K562 (cell line): ENCODE measurements at regions not wholly inside any gene's neighbourhood (a gene's known extent, or its start where the extent isn't known, plus 50 kb on each side); places are given as distances from the start of the nearest gene placed in this dataset.

ENCODE experiments used
- ATAC-seq: fragments of 200-7000 bp; cut with Tn5 transposase; 3 replicates; pipeline ENCODE4 v1.9.1; 2020; ENCODE audit warnings: moderate library complexity
- BruUV-seq: library from RNA; stranded (reverse); fragments of 400-500 nt; replicated peaks from 2 replicates; lab custom pipeline; 2021; lab: Mats Ljungman, UMichigan
- CTCF ChIA-PET: fragments of 300-600 bp; formaldehyde crosslinking; extraction: SDS; loops from one replicate; lab custom pipeline; 2021; ENCODE audit warnings: low intra/inter-chr PET ratio; lab: Yijun Ruan, JAX
- POLR2A ChIA-PET: fragments of 300-600, 350-650 bp; sonication (Branson Sonifier 250); formaldehyde crosslinking; extraction: SDS; loops from one replicate; lab custom pipeline; 2021; ENCODE audit warnings: antibody characterized with exemption, inconsistent platforms; lab: Yijun Ruan, JAX
- DNase-seq, 4 experiments: peaks; one replicate each; pipeline versions ENCODE4 v3.0.0 to v3.0.0-alpha.2; 2011 to 2018; ENCODE audit warnings: low spot score in 3 of 4, mixed read lengths in 3 of 4; ENCODE audit errors: extremely low read depth in 1 of 4
- FAIRE-seq: peaks from 2 replicates; lab custom pipeline; 2011; peaks lifted over from hg19 to GRCh38; lab: Jason Lieb, UNC
- H2AFZ ChIP-seq: 2 replicates; pipeline ENCODE4 v1.6.0; 2011; ENCODE audit warnings: low read depth, low read length, control low read depth, inconsistent platforms
- H3K27ac ChIP-seq: fragments of 200-600 bp; 3 replicates; pipeline ENCODE4 v1.8.0; 2011; ENCODE audit warnings: low read depth, mild to moderate bottlenecking, control low read depth, inconsistent platforms, low read length, moderate library complexity, mixed read lengths; ENCODE audit errors: extremely low read depth
- H3K27me3 ChIP-seq, 2 experiments: fragments of 300-600 bp in 1 of 2; 2 replicates in 1 of 2; 3 replicates in 1 of 2; pipeline versions ENCODE4 v1.6.0 to v1.8.0; 2011; ENCODE audit warnings: inconsistent platforms in 2 of 2, low read length in 2 of 2, mild to moderate bottlenecking in 1 of 2, mixed read lengths in 1 of 2, moderate library complexity in 1 of 2; ENCODE audit not compliant: control insufficient read depth in 2 of 2, insufficient read depth in 2 of 2
- H3K36me3 ChIP-seq: fragments of 300-600 bp; 3 replicates; pipeline ENCODE4 v1.8.0; 2011; ENCODE audit warnings: mild to moderate bottlenecking, low read length, inconsistent platforms; ENCODE audit not compliant: control insufficient read depth, insufficient read depth
- H3K4me1 ChIP-seq, 2 experiments: fragments of 200-600 bp in 1 of 2; replicated peaks in 1 of 2; 2 replicates in 1 of 2; 3 replicates in 1 of 2; pipeline versions ENCODE4 v1.5.1 to v1.8.0; 2011; ENCODE audit warnings: inconsistent platforms in 2 of 2, low read length in 2 of 2, mild to moderate bottlenecking in 1 of 2, mixed read lengths in 1 of 2, moderate library complexity in 1 of 2; ENCODE audit not compliant: control insufficient read depth in 2 of 2, insufficient read depth in 2 of 2
- H3K4me2 ChIP-seq: 2 replicates; pipeline ENCODE4 v1.6.1; 2011; ENCODE audit warnings: low read length, control low read depth, inconsistent platforms, mixed read lengths; ENCODE audit not compliant: insufficient read depth
- H3K4me3 ChIP-seq: fragments of 200-600 bp; sonication (generic), shearing (Covaris generic); 2 replicates; pipeline ENCODE4 v1.5.1; 2016; ENCODE audit warnings: control low read depth, inconsistent platforms
- H3K79me2 ChIP-seq: fragments of 200-600 bp; 3 replicates; pipeline ENCODE4 v1.8.0; 2011; ENCODE audit warnings: low read length, inconsistent platforms; ENCODE audit not compliant: control insufficient read depth, insufficient read depth
- H3K9ac ChIP-seq, 2 experiments: 2 replicates each; pipeline versions ENCODE4 v1.6.0 to v1.6.1; 2011; ENCODE audit warnings: low read depth in 2 of 2, low read length in 2 of 2, control low read depth in 1 of 2, inconsistent platforms in 1 of 2, mild to moderate bottlenecking in 1 of 2, mixed read lengths in 1 of 2; ENCODE audit not compliant: insufficient read depth in 1 of 2
- H3K9me1 ChIP-seq: one replicate; pipeline ENCODE4 v1.6.0; 2011; ENCODE audit warnings: inconsistent platforms, mild to moderate bottlenecking, low read length, moderate library complexity; ENCODE audit not compliant: control insufficient read depth, insufficient read depth
- H3K9me3 ChIP-seq: replicated peaks from 2 replicates; pipeline ENCODE4 v1.5.1; 2011; ENCODE audit warnings: low read depth, low read length, inconsistent platforms; ENCODE audit not compliant: control insufficient read depth, insufficient read depth
- H4K20me1 ChIP-seq: replicated peaks from 2 replicates; pipeline ENCODE4 v1.6.1; 2011; ENCODE audit warnings: low read length, inconsistent platforms, mixed read lengths; ENCODE audit not compliant: control insufficient read depth, insufficient read depth
- CTBP1 ChIP-seq: fragments of 450-650 bp; IDR thresholded peaks from 2 replicates; pipeline ENCODE4 v1.6.1; 2016; ENCODE audit warnings: borderline replicate concordance
- EP300 ChIP-seq: IDR thresholded peaks from 2 replicates; pipeline ENCODE4 v1.6.1; 2012; ENCODE audit warnings: low read length, improper control_type of control experiment
- PHTF2 ChIP-seq: fragments of 250-450 bp; sonication (Bioruptor Pico); IDR thresholded peaks from 2 replicates; pipeline ENCODE4 v1.5.0; 2021; ENCODE audit warnings: mild to moderate bottlenecking
- RB1 ChIP-seq: fragments of 450-650 bp; IDR thresholded peaks from 2 replicates; pipeline ENCODE4 v1.6.1; 2017; ENCODE audit warnings: low read depth, mild to moderate bottlenecking
- SAFB ChIP-seq: fragments of 200-400 bp; formaldehyde crosslinking; IDR thresholded peaks from 2 replicates; pipeline ENCODE4 v1.6.1; 2017; ENCODE audit warnings: low read depth, low read length, borderline replicate concordance
- TCFL5 ChIP-seq: fragments of 250-450 bp; sonication (Bioruptor Pico); conservative IDR thresholded peaks from 2 replicates; pipeline ENCODE4 v1.6.1; 2021; ENCODE audit warnings: mild to moderate bottlenecking, moderate library complexity, matching md5 sums
- ZBED1 ChIP-seq: IDR thresholded peaks from 2 replicates; pipeline ENCODE4 v1.6.1; 2014
- ZNF444 ChIP-seq: fragments of 250-450 bp; sonication (Bioruptor Pico); IDR thresholded peaks from 2 replicates; pipeline ENCODE4 v1.4.0; 2020; ENCODE audit warnings: mild to moderate bottlenecking, moderate library complexity
- WGBS: fragments of 100-300 bp; shearing (Covaris generic); methylation state at CpG from one replicate; pipeline ENCODE4 v1.1.6; 2016; ENCODE audit warnings: low coverage, mixed read lengths; ENCODE audit not compliant: insufficient coverage; ENCODE audit errors: missing lambda C conversion rate; 5-methylcytosine and 5-hydroxymethylcytosine counted together
- in situ Hi-C: fragments of 300-500 bp; cut with MboI; formaldehyde crosslinking; loops from 4 replicates; pipeline ENCODE4 v1.15.0; 2018; ENCODE audit warnings: inconsistent platforms, mixed read lengths
- intact Hi-C: fragments of 100-400 bp; cut with micrococcal nuclease; formaldehyde crosslinking; loops from 2 replicates; pipeline ENCODE4 v1.14.2; 2022
- TF ChIP-seq, protein P1 (sequence below), 3 experiments: IDR thresholded peaks in 2 of 3; conservative IDR thresholded peaks in 1 of 3; 2 replicates each; pipeline ENCODE4 v1.5.1; 2011 to 2012; ENCODE audit warnings: low read length in 3 of 3, mild to moderate bottlenecking in 3 of 3, control low read depth in 2 of 3, improper control_type of control experiment in 1 of 3, inconsistent platforms in 1 of 3, low read depth in 1 of 3, mixed read lengths in 1 of 3, moderate library complexity in 1 of 3; ENCODE audit not compliant: insufficient read depth in 2 of 3
- TF ChIP-seq, protein P2 (sequence below): fragments of 250-450 bp; sonication (Bioruptor Pico); IDR thresholded peaks from 2 replicates; pipeline ENCODE4 v1.5.0; 2020; ENCODE audit warnings: mild to moderate bottlenecking
- TF ChIP-seq, protein P3 (sequence below): sonication (generic); formaldehyde crosslinking; IDR thresholded peaks from 2 replicates; pipeline ENCODE4 v1.8.1; 2023; ENCODE audit warnings: missing genetic modification reagents, mild to moderate bottlenecking, borderline replicate concordance

DNA sequence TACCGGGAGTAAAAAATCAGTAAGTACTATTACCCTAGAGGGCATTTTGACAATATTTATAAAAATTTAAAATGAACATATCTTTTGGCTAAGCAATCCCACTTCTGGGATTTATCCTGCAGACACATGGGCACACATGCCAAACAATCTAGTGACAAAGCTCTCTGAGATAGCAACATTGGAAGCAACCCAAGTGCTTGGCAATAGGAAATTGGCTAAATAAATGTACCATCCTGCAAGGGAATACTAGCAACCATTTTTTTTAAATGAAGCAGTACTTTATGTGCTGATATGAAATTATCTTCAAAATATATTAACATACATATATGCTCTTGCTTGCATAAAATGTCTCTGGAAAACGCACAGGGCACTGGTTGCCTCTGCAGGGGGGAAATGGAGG lies 133.8 kb downstream of the SNX5 start (continued):
- TF ChIP-seq SAFB (no peak), PHTF2 (no peak), EP300 (no peak)

DNA sequence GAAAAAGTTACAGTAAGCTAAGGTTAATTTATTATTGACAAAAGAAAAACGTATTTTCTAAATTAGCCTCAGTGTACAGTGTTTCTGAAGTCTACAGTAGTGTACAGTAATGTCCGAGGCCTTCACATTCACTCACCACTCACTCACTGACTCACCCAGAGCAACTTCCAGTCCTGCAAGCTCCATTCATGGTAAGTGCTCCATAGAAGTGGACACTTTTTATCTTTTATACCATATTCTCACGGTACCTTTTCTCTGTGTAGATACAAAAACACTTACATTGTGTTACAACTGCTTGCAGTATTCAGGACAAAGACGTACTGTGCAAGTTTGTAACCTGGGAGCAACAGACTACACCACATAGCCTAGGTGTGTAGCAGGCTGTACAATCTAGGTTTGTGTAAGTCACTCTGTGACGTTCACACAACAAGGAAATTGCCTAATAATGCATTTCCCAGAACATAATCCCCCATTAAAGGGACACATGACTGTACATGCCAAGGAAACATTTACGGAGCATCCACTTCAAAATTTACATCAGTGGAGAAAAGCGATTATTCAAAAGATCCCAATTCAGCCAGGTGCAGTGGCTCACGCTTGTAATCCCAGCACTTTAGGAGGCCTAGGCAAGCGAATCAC lies 133.4 kb downstream of the BANF2 start:
- no peak overlapping the region for H3K4me2 ChIP-seq
- no peaks in the 10 kb centered on the region for H3K9me1 ChIP-seq
- FAIRE-seq (no peak), DNase-seq (no peak), ATAC-seq (no peak)
- WGBS: 14% methylated on average over 7 of the region's 9 CpGs
- H3K4me3 ChIP-seq: no peak overlapping the region
- H3K36me3 ChIP-seq: no peaks in the 10 kb centered on the region
- no peak overlapping the region for H2AFZ ChIP-seq
- BruUV-seq: no TSS peak
- no peak overlapping the region for H3K27ac ChIP-seq
- no peaks in the 10 kb centered on the region for H3K9me3 ChIP-seq
- no peaks in the 10 kb centered on the region for H3K4me1 ChIP-seq
- in situ Hi-C loops: no loop called here
- no peaks in the 10 kb centered on the region for H3K79me2 ChIP-seq
- H3K9ac ChIP-seq: no peak overlapping the region
- no peaks in the 10 kb centered on the region for H4K20me1 ChIP-seq
- ChIA-PET POLR2A (no interaction called here), CTCF (no interaction called here)
- intact Hi-C loops: no loop called here
- peaks cover 8 to 37% of the 10 kb centered on the region in 2 experiments; a peak in 4 of 5 replicates for H3K27me3 ChIP-seq
- TF ChIP-seq ZNF444 (CRISPR knock-in tag) (no peak), TCFL5 (CRISPR knock-in tag) (no peak), CTBP1 (no peak), ZBED1 (no peak), RB1 (no peak)
- TF ChIP-seq, protein P1, sequence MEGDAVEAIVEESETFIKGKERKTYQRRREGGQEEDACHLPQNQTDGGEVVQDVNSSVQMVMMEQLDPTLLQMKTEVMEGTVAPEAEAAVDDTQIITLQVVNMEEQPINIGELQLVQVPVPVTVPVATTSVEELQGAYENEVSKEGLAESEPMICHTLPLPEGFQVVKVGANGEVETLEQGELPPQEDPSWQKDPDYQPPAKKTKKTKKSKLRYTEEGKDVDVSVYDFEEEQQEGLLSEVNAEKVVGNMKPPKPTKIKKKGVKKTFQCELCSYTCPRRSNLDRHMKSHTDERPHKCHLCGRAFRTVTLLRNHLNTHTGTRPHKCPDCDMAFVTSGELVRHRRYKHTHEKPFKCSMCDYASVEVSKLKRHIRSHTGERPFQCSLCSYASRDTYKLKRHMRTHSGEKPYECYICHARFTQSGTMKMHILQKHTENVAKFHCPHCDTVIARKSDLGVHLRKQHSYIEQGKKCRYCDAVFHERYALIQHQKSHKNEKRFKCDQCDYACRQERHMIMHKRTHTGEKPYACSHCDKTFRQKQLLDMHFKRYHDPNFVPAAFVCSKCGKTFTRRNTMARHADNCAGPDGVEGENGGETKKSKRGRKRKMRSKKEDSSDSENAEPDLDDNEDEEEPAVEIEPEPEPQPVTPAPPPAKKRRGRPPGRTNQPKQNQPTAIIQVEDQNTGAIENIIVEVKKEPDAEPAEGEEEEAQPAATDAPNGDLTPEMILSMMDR (IDR thresholded peaks at IDR 0.05 in 2 of 3, conservative IDR thresholded peaks at IDR 0.05 in 1 of 3; ENCODE audit: insufficient read depth in 2 of 3, low read depth in 1 of 3, low read length in 3 of 3): no peak
- TF ChIP-seq, protein P2, sequence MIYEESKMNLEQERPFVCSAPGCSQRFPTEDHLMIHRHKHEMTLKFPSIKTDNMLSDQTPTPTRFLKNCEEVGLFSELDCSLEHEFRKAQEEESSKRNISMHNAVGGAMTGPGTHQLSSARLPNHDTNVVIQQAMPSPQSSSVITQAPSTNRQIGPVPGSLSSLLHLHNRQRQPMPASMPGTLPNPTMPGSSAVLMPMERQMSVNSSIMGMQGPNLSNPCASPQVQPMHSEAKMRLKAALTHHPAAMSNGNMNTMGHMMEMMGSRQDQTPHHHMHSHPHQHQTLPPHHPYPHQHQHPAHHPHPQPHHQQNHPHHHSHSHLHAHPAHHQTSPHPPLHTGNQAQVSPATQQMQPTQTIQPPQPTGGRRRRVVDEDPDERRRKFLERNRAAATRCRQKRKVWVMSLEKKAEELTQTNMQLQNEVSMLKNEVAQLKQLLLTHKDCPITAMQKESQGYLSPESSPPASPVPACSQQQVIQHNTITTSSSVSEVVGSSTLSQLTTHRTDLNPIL (CRISPR knock-in tag): no peak
- TF ChIP-seq, protein P3, sequence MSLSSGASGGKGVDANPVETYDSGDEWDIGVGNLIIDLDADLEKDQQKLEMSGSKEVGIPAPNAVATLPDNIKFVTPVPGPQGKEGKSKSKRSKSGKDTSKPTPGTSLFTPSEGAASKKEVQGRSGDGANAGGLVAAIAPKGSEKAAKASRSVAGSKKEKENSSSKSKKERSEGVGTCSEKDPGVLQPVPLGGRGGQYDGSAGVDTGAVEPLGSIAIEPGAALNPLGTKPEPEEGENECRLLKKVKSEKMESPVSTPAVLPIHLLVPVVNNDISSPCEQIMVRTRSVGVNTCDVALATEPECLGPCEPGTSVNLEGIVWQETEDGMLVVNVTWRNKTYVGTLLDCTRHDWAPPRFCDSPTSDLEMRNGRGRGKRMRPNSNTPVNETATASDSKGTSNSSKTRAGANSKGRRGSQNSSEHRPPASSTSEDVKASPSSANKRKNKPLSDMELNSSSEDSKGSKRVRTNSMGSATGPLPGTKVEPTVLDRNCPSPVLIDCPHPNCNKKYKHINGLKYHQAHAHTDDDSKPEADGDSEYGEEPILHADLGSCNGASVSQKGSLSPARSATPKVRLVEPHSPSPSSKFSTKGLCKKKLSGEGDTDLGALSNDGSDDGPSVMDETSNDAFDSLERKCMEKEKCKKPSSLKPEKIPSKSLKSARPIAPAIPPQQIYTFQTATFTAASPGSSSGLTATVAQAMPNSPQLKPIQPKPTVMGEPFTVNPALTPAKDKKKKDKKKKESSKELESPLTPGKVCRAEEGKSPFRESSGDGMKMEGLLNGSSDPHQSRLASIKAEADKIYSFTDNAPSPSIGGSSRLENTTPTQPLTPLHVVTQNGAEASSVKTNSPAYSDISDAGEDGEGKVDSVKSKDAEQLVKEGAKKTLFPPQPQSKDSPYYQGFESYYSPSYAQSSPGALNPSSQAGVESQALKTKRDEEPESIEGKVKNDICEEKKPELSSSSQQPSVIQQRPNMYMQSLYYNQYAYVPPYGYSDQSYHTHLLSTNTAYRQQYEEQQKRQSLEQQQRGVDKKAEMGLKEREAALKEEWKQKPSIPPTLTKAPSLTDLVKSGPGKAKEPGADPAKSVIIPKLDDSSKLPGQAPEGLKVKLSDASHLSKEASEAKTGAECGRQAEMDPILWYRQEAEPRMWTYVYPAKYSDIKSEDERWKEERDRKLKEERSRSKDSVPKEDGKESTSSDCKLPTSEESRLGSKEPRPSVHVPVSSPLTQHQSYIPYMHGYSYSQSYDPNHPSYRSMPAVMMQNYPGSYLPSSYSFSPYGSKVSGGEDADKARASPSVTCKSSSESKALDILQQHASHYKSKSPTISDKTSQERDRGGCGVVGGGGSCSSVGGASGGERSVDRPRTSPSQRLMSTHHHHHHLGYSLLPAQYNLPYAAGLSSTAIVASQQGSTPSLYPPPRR (CRISPR knock-in tag): no peak
